OCI-LY7 (cell line): ENCODE measurements at regions not wholly inside any gene's neighbourhood (a gene's known extent, or its start where the extent isn't known, plus 50 kb on each side); places are given as distances from the start of the nearest gene placed in this dataset.

Experiments
- CTCF ChIP-seq: fragments of 200-600 bp; sonication (generic); conservative IDR thresholded peaks from 2 replicates; pipeline ENCODE4 v1.5.1; 2014; ENCODE audit warnings: mild to moderate bottlenecking, antibody characterized with exemption, low read length, moderate library complexity, mixed read lengths
- EZH2phosphoT487 ChIP-seq: fragments of 200-600 bp; sonication (generic); IDR thresholded peaks from 2 replicates; pipeline ENCODE4 v1.6.1; 2018; ENCODE audit warnings: low read depth, borderline replicate concordance, mild to moderate bottlenecking, mixed run types, antibody characterized with exemption, low read length, moderate library complexity, mixed read lengths

- TF ChIP-seq EZH2phosphoT487 (no peak), CTCF (no peak)
Observed at GRCh38 chr5:53749621-53750020, 189.2 kb downstream of the NDUFS4 start.
